HepG2 (cell line): ENCODE measurements at regions not wholly inside any gene's neighbourhood (a gene's known extent, or its start where the extent isn't known, plus 50 kb on each side); places are given as distances from the start of the nearest gene placed in this dataset.
A peak's percentile ranks its signal among the peaks of the same experiment; 100 is the strongest.

ENCODE experiments used
- ATAC-seq: fragments of 200-7000 bp; cut with Tn5 transposase; 3 replicates; pipeline ENCODE4 v1.9.1; 2020; ENCODE audit warnings: mild to moderate bottlenecking, moderate library complexity
- BruUV-seq: library from RNA; stranded (reverse); fragments of 400-500 nt; replicated peaks from 2 replicates; lab custom pipeline; 2021; lab: Mats Ljungman, UMichigan
- CTCF ChIA-PET: fragments of 300-600 bp; formaldehyde crosslinking; extraction: SDS; loops from one replicate; lab custom pipeline; 2021; ENCODE audit warnings: low total read pairs, inconsistent platforms, low intra/inter-chr PET ratio; lab: Yijun Ruan, JAX
- POLR2A ChIA-PET: fragments of 350-600 bp; sonication (Branson Sonifier 250); formaldehyde crosslinking; loops from one replicate; lab custom pipeline; 2020; ENCODE audit warnings: antibody characterized with exemption, inconsistent platforms; lab: Yijun Ruan, JAX
- DNase-seq: peaks from one replicate; pipeline ENCODE4 v3.0.0-alpha.2; 2015; ENCODE audit warnings: low spot score
- FAIRE-seq: peaks from 3 replicates; lab custom pipeline; 2011; peaks lifted over from hg19 to GRCh38; lab: Jason Lieb, UNC
- H2AFZ ChIP-seq: one replicate; pipeline ENCODE4 v1.6.1; 2011; ENCODE audit warnings: low read length, inconsistent platforms
- H3K27ac ChIP-seq: fragments of 300-600 bp; 3 replicates; pipeline ENCODE4 v1.8.0; 2011; ENCODE audit warnings: mixed run types, mild to moderate bottlenecking, mixed read lengths, low read length, inconsistent platforms; ENCODE audit not compliant: insufficient read depth; ENCODE audit errors: extremely low read length
- H3K27me3 ChIP-seq, 2 experiments: fragments of 200-600 bp in 1 of 2; 2 replicates in 1 of 2; 3 replicates in 1 of 2; pipeline versions ENCODE4 v1.6.0 to v1.8.0; 2011; ENCODE audit warnings: low read length in 2 of 2, mild to moderate bottlenecking in 2 of 2, moderate library complexity in 2 of 2, inconsistent platforms in 1 of 2; ENCODE audit not compliant: insufficient read depth in 2 of 2, control insufficient read depth in 1 of 2
- H3K36me3 ChIP-seq, 2 experiments: fragments of 200-600 bp in 1 of 2; replicated peaks in 1 of 2; 2 replicates in 1 of 2; 3 replicates in 1 of 2; pipeline versions ENCODE4 v1.5.1 to v1.8.0; 2011; ENCODE audit warnings: low read length in 2 of 2, inconsistent platforms in 1 of 2; ENCODE audit not compliant: insufficient read depth in 2 of 2, control insufficient read depth in 1 of 2
- H3K4me1 ChIP-seq: 2 replicates; pipeline ENCODE4 v1.5.1; 2012; ENCODE audit warnings: low read length, inconsistent platforms; ENCODE audit not compliant: insufficient read depth
- H3K4me2 ChIP-seq: 2 replicates; pipeline ENCODE4 v1.6.0; 2011; ENCODE audit warnings: low read depth, low read length, inconsistent platforms
- H3K4me3 ChIP-seq, 3 experiments: fragments of 200-600 bp in 1 of 3; sonication (generic), shearing (Covaris generic) in 1 of 3; replicated peaks in 1 of 3; 2 replicates each; pipeline ENCODE4 v1.5.1; 2011 to 2016; ENCODE audit warnings: low read length in 3 of 3, inconsistent platforms in 2 of 3, low read depth in 2 of 3, mild to moderate bottlenecking in 2 of 3, control low read depth in 1 of 3, mixed read lengths in 1 of 3; ENCODE audit not compliant: insufficient read depth in 1 of 3
- H3K79me2 ChIP-seq: one replicate; pipeline ENCODE4 v1.6.1; 2011; ENCODE audit warnings: low read length, inconsistent platforms; ENCODE audit not compliant: insufficient read depth
- H3K9ac ChIP-seq: 2 replicates; pipeline ENCODE4 v1.6.0; 2011; ENCODE audit warnings: mild to moderate bottlenecking, low read depth, low read length, inconsistent platforms; ENCODE audit not compliant: insufficient read depth
- H3K9me3 ChIP-seq: 2 replicates; pipeline ENCODE4 v1.5.1; 2012; ENCODE audit warnings: mild to moderate bottlenecking, low read length
- H4K20me1 ChIP-seq: 2 replicates; pipeline ENCODE4 v1.6.0; 2011; ENCODE audit warnings: inconsistent platforms, mild to moderate bottlenecking, low read length, moderate library complexity; ENCODE audit not compliant: insufficient read depth
- BCLAF1 ChIP-seq: fragments of 450-650 bp; IDR thresholded peaks from 2 replicates; pipeline ENCODE4 v1.6.1; 2017; ENCODE audit warnings: mild to moderate bottlenecking
- CREB1 ChIP-seq, 2 experiments: fragments of 450-650 bp in 1 of 2; IDR thresholded peaks; 2 replicates each; pipeline ENCODE4 v1.6.1; 2016 to 2017; ENCODE audit warnings: control low read depth in 1 of 2, mild to moderate bottlenecking in 1 of 2, missing compliant biosample characterization in 1 of 2, missing genetic modification characterization in 1 of 2
- ELF4 ChIP-seq: sonication (generic); formaldehyde crosslinking; IDR thresholded peaks from 2 replicates; pipeline ENCODE4 v1.5.0; 2020; ENCODE audit warnings: missing genetic modification reagents, mild to moderate bottlenecking, moderate library complexity, borderline replicate concordance
- FOSL2 ChIP-seq: sonication (generic); formaldehyde crosslinking; IDR thresholded peaks from 2 replicates; pipeline ENCODE4 v1.4.0; 2020; ENCODE audit warnings: missing genetic modification reagents
- FOXP4 ChIP-seq: sonication (generic); formaldehyde crosslinking; IDR thresholded peaks from 2 replicates; pipeline ENCODE4 v1.4.0; 2020; ENCODE audit warnings: missing genetic modification reagents
- GPN1 ChIP-seq: sonication (generic); formaldehyde crosslinking; IDR thresholded peaks from 2 replicates; pipeline ENCODE4 v1.5.1; 2020; ENCODE audit warnings: missing genetic modification reagents, borderline replicate concordance
- GTF3A ChIP-seq: sonication (generic); formaldehyde crosslinking; conservative IDR thresholded peaks from 2 replicates; pipeline ENCODE4 v1.4.0; 2020; ENCODE audit warnings: mild to moderate bottlenecking, missing genetic modification reagents
- HNRNPLL ChIP-seq: fragments of 200-400 bp; formaldehyde crosslinking; IDR thresholded peaks from 2 replicates; pipeline ENCODE4 v1.6.1; 2017; ENCODE audit warnings: mild to moderate bottlenecking, low read depth, low read length; ENCODE audit not compliant: poor library complexity, severe bottlenecking
- KLF11 ChIP-seq: IDR thresholded peaks from 2 replicates; pipeline ENCODE4 v1.6.1; 2016; ENCODE audit warnings: missing compliant biosample characterization
- MEIS1 ChIP-seq: sonication (generic); formaldehyde crosslinking; IDR thresholded peaks from 2 replicates; pipeline ENCODE4 v1.9.0; 2021; ENCODE audit warnings: mild to moderate bottlenecking, missing genetic modification reagents, moderate library complexity, borderline replicate concordance
- NFKB2 ChIP-seq: sonication (generic); formaldehyde crosslinking; IDR thresholded peaks from 2 replicates; pipeline ENCODE4 v1.4.0; 2020; ENCODE audit warnings: missing genetic modification reagents, borderline replicate concordance
- POLR2G ChIP-seq: fragments of 200-400 bp; formaldehyde crosslinking; IDR thresholded peaks from 2 replicates; pipeline ENCODE4 v1.6.1; 2018; ENCODE audit warnings: mild to moderate bottlenecking, low read depth, low read length, moderate library complexity
- SSRP1 ChIP-seq: IDR thresholded peaks from 2 replicates; pipeline ENCODE4 v1.6.1; 2016; ENCODE audit warnings: control low read depth
- STAT5B ChIP-seq: sonication (generic); formaldehyde crosslinking; IDR thresholded peaks from 2 replicates; pipeline ENCODE4 v1.4.0; 2020; ENCODE audit warnings: missing genetic modification reagents
- THAP11 ChIP-seq: IDR thresholded peaks from 2 replicates; pipeline ENCODE4 v1.6.1; 2016; ENCODE audit warnings: missing biosample characterization, missing genetic modification reagents
- ZBTB7A ChIP-seq: sonication (generic); formaldehyde crosslinking; IDR thresholded peaks from 2 replicates; pipeline ENCODE4 v1.8.0; 2022; ENCODE audit warnings: mild to moderate bottlenecking, missing genetic modification reagents
- ZBTB8A ChIP-seq: sonication (generic); formaldehyde crosslinking; IDR thresholded peaks from 2 replicates; pipeline ENCODE4 v1.4.0; 2020; ENCODE audit warnings: mild to moderate bottlenecking, low read depth, missing genetic modification reagents, borderline replicate concordance
- ZIK1 ChIP-seq: sonication (generic); formaldehyde crosslinking; IDR thresholded peaks from 2 replicates; pipeline ENCODE4 v1.5.0; 2020; ENCODE audit warnings: mild to moderate bottlenecking, low read depth, missing genetic modification reagents, borderline replicate concordance
- ZKSCAN5 ChIP-seq: sonication (generic); formaldehyde crosslinking; IDR thresholded peaks from 2 replicates; pipeline ENCODE4 v1.5.1; 2020; ENCODE audit warnings: mild to moderate bottlenecking, missing genetic modification reagents
- ZNF251 ChIP-seq: sonication (generic); formaldehyde crosslinking; IDR thresholded peaks from 2 replicates; pipeline ENCODE4 v1.9.0; 2021; ENCODE audit warnings: mild to moderate bottlenecking, missing genetic modification reagents
- ZNF713 ChIP-seq: sonication (generic); formaldehyde crosslinking; IDR thresholded peaks from 2 replicates; pipeline ENCODE4 v1.4.0; 2020; ENCODE audit warnings: mild to moderate bottlenecking, missing genetic modification reagents
- ZNF749 ChIP-seq: sonication (generic); formaldehyde crosslinking; IDR thresholded peaks from 2 replicates; pipeline ENCODE4 v1.8.0; 2022; ENCODE audit warnings: mild to moderate bottlenecking, missing genetic modification reagents, moderate library complexity, borderline replicate concordance
- WGBS: methylation state at CpG from one replicate; pipeline ENCODE4 v1.1.6; 2017; ENCODE audit warnings: low lambda C conversion rate; 5-methylcytosine and 5-hydroxymethylcytosine counted together
- in situ Hi-C: cut with HindIII; loops from 2 replicates; pipeline ENCODE4 v1.10.0; 2017; ENCODE audit warnings: low pct_unique_long_range_greater_than_20kb; ENCODE audit not compliant: extremely low pct_ligation_motif_present
- intact Hi-C: fragments of 100-400 bp; cut with micrococcal nuclease; formaldehyde crosslinking; loops from one replicate; pipeline ENCODE4 v1.10.0; 2022; ENCODE audit not compliant: unreplicated experiment

DNA sequence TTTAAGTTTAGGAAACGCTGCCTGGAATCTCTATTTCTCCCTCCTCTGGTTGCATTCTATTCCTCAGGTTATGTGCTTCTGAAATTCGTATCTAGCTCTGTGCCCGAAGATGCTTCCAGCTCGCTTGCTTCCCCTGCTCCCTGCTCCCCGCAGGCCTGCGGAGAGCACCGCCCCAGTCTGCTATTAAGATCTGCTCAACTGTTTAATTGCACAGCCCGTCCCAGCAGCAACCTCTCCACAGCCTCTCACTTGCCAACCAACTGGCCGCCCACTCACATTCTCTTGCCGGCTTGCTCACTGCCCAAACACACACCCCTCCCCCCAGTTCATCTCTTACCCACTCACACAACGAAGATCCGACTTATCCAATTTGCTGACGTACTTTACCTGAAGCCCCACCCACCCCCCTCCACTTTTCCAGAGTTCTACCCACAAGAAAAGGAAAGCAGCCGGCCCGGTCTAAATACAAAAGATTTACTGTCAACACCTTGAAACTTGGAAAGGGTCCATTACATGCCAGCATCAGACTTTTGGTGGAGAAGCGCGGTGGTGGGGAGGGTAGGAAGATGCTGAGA lies 167.3 kb upstream of the KLF14 start:
- Histone ChIP-seq H3K9ac (no peak overlapping the region), H3K27ac (peak overlapping the region; percentile 74), H3K4me2 (0 out of 2 replicates have a peak overlapping the region, but pooled peaks have one; percentile 4), H3K9me3 (no peaks in the 10 kb centered on the region), H3K27me3 (no peaks in the 10 kb centered on the region), H3K79me2 (peaks cover 90% of the 10 kb centered on the region), H3K36me3 (peaks cover 12 to 20% of the 10 kb centered on the region in 2 experiments), H3K4me3 (no peak overlapping the region), H3K4me1 (peaks cover 100% of the 10 kb centered on the region), H4K20me1 (peaks cover 5% of the 10 kb centered on the region; the same call in 1 of the 2 replicates), H2AFZ (no peak overlapping the region)
- POLR2A ChIA-PET, result no interaction called here
- WGBS, result 73% methylated on average over 17 of the region's 17 CpGs
- in situ Hi-C loops, result no loop called here
- intact Hi-C loops, result no loop called here
- BruUV-seq, result no TSS peak
- FAIRE-seq (no peak), ATAC-seq (no peak), DNase-seq (no peak)
- CTCF ChIA-PET, result no interaction called here
- TF ChIP-seq ZKSCAN5 (CRISPR knock-in tag) (no peak), STAT5B (CRISPR knock-in tag) (no peak), ZIK1 (no peak), CREB1 (IDR thresholded peaks at IDR 0.05) (no peak), CREB1 (CRISPR knock-in tag; IDR thresholded peaks at IDR 0.05) (peak; percentile 37; the same call in 1 of the 2 replicates), ZNF749 (CRISPR knock-in tag) (no peak), BCLAF1 (no peak), GTF3A (CRISPR knock-in tag) (no peak), ELF4 (CRISPR knock-in tag) (no peak), FOXP4 (CRISPR knock-in tag) (0 out of 2 replicates have a peak, but pooled peaks have one; percentile 19), NFKB2 (CRISPR knock-in tag) (no peak), POLR2G (peak; percentile 17; the same call in 1 of the 2 replicates), HNRNPLL (no peak), ZBTB7A (CRISPR knock-in tag) (no peak), FOSL2 (CRISPR knock-in tag) (peak; percentile 34), ZBTB8A (CRISPR knock-in tag) (no peak), SSRP1 (CRISPR knock-in tag) (0 out of 2 replicates have a peak, but pooled peaks have one; percentile 12), GPN1 (CRISPR knock-in tag) (no peak), THAP11 (CRISPR knock-in tag) (no peak), ZNF713 (CRISPR knock-in tag) (no peak), MEIS1 (no peak), ZNF251 (CRISPR knock-in tag) (no peak), KLF11 (CRISPR knock-in tag) (no peak)
